Ramos (cell line): ENCODE measurements at regions not wholly inside any gene's neighbourhood (a gene's known extent, or its start where the extent isn't known, plus 50 kb on each side); places are given as distances from the start of the nearest gene placed in this dataset.

Experiments used
- in situ Hi-C: fragments of 300-500 bp; cut with MboI; formaldehyde crosslinking; loops from one replicate; pipeline ENCODE4 v1.14.3; 2022; ENCODE audit warnings: low sequenced_read_pairs; ENCODE audit not compliant: unreplicated experiment

DNA sequence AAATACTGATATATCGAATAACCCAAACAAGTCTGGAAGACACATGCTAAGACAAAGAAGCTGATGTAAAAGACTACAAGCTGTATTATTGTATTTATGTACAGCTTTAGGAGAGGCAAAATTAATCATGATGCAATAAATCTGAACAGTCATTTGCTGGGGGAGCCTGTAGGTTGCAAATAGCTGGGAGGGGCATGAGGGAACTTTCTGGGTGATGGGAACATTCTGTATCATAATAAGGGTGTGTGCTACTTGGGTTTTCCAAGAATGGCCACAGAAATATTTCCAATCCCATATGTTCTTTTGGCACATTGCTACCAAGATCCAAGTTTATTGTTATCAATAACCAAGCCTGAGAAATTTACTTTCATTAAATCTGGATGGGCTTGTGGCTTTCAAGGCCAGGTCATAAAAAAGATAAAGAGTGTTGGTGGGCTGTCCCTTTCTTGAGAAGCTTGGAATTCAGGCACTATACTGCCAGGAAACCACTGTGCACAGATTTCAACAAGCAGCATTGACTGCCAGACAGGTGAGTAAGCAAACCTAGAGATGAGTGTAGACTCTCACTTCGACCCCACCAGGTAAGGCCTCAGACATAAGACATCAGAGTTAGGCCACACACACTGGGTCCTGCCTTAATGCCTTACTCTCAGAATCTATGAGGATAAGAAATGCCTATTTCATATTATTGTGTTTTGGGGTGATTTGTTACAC is 629.7 kb upstream of the FZD8 start:
- in situ Hi-C loops: no loop called here

DNA sequence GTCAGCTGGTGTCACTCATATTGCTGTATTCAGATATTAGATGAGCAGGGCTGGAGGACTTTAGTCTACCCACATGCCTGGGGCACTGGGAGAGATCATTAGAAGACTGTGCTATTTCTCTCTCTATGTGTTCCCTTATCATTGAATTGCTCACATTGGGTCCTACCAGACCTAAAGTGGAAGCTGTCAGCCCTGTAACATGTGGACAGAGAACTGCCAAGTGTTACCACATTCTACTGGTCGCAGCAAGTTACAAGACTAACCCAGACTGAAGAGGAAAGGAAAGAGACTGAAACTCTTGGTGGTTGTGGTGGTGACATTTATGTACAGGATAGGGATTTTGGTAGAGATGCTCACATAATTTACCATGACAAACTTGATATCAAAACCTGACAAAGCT is 627.1 kb upstream of the FZD8 start:
- in situ Hi-C loops: no loop called here

DNA sequence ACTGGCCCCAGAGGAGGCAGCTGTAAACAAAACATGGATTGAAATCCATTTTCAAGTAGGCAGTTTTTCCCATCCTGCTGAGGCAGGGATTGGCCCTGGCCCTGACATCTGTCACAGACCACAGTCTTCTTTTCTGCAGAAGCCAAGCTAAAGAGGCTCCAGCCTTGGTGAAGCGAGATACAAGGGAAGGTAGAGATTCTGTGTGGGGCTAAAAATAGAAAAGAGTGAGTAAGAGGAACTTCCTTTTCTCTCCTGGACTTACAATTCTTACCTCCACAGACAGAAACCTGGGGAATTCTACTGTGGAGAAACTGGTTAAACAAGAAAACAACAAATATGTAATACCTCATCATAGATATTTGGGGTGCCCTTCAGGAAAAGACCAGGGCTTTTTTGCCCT is 624.8 kb upstream of the FZD8 start:
- in situ Hi-C loops: no loop called here

DNA sequence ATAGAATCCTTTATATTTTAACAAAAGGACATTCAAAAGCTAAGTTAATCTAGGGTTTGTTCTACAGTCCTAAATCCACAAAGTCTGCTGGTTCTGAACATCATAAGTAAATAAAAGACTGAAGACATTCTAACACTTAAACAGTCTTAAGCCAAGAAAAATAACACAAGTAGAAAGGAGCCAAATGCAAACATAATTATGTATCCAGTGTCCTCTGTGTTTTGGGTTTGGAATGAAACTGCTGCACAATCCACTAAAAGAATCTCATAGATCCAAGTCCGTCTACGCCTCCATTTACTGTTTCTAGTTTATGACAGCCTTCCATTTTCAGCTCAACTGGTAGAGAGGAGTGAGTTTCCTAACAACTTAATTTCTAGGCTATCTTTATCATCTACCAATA is 623.6 kb upstream of the FZD8 start:
- in situ Hi-C loops: no loop called here

DNA sequence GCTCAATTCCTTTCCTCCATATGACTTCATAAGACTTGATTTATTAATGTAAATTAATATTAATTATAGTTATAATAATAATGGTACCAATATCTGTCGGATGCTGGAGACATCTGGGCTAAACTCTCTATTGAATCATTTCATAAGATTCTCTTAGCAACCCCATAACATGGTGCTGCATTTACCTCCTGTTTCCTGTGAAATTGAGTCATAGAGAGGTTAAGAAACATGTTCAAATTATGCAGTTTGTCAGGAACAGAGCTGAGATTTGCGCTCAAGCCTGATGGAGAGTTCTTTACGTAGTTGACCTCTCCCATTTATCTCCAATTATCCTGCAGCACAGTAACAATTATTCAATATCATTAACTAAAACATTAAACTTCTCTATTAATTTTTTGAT is 621.8 kb upstream of the FZD8 start:
- in situ Hi-C loops: no loop called here

DNA sequence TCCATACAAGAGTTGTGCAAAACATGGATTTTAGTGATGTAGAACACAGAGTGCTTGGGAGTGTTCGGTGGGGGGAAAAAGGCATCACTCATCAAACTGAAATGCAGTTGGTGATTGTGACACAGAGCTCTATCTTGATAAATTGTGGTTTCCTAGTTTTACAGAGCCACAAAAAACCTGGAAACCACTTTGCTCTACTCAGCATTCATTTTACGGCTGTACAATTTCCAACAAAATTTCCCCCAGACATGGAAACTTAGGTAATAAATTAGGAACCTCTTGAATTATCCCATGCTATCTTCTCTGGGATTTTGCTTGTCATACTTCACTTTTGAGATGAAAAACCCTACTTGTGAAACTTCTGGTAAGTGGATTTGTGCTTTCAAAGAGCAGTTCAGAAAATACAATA is 614.9 kb upstream of the FZD8 start:
- in situ Hi-C loops: no loop called here

DNA sequence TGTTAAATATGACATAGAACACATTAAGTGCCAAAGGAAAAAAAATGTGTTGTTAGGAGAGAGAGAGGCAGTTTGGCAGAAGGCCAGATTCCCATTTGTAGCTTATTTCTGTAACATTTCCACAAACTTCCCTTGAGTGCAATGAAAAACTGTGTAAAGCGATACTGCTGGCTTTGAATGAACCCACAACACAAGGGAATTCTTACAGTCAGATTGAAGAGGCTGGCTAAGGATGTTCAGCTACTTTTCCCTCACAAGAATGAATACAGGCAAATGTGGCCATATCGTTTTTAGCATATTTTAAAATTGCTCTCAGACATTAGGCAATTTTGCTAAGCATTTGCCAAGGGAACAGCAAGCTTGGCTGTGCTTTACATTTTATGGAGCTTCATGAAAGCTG is 614.1 kb upstream of the FZD8 start:
- in situ Hi-C loops: no loop called here

DNA sequence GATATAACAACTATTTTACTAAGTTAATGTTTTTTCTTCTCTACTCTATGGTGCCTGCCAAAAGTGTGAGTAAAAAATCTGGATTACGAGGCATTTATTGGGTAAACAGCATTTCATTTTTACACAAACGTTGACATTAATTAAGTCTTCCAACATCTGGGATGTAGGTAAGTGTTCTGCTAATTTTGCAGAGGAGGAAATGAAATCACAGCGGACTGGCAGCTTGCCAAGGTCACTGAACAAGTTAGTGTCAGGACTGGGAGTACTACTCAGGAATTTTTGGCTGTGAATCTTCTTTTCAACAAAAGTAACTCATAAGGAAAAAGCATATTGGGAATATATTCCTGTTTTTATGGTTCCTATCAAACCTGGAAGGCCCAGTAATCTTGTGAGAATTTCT is 612.1 kb upstream of the FZD8 start:
- in situ Hi-C loops: no loop called here

- in situ Hi-C loops: no loop called here
These were observed 611.6 kb upstream of the FZD8 start for GRCh38 chr10:36253731-36254130.

DNA sequence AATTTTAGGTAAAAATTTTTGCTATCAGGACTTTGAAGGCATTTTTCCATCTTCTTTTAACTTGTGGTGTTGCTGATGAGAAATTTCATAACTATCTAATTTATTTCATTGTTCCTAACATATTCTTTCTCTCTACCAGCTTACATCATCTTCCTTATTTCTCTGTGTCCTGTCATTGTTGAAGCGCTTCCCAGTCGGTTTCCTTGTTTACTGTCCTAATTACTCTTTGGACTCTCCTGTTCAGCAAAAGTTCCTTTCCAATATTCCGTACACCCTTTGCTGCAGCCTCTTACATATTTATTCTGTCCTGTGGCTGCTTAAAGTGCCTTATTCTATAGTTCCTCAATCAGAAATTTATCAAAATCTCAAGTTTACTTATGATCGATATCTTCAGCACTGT is 609.0 kb upstream of the FZD8 start:
- in situ Hi-C loops: no loop called here

DNA sequence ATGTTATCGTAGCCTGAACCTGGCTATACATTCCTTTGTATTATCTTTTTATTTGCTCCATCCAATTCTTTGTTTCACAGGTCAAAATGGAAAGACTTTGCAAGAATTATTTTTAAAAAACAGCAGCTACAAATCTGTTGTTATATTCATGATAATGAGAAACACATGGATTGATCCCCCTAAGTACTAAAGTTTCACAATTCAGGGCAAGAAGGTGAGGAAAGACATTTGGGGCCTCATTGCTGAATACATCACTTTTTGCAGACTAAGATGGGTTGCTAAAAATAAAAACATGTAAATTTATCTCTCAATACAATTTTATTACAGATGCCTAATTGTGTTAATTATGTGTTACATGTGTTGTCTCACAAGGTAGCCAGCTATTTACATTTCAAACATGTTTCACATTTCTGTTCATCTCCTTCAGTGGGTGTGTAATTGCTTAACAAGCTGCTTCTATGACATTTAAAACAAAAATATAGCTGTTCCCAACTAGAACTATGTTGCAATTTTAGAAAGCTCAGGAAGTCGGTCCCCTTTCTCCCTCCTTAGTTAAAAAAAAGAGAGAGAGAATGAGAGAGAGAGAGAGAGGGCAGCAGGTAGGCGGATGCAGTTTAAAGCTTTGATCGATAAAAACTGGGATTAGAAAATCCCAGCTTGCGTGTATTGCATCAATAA is 606.3 kb upstream of the FZD8 start:
- in situ Hi-C loops: no loop called here

DNA sequence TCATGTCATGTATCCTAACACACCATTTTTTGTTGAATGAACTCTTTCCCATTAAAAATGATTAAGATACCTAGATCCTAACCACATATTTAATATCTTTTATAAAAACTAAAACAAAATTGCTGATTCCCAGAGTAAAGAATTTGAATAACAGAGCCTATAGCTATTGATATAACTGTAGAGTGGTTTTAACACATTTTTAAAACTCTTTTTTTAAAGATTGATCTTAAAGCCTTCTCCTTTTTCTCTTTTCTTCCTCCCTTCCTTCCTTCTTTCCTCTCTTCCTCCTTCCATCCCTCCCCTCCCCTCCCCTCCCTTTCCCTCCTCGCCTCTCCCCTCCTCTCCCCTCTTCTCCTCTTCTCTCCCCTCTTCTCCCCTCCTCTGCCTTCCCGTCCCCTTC is 605.4 kb upstream of the FZD8 start:
- in situ Hi-C loops: no loop called here

DNA sequence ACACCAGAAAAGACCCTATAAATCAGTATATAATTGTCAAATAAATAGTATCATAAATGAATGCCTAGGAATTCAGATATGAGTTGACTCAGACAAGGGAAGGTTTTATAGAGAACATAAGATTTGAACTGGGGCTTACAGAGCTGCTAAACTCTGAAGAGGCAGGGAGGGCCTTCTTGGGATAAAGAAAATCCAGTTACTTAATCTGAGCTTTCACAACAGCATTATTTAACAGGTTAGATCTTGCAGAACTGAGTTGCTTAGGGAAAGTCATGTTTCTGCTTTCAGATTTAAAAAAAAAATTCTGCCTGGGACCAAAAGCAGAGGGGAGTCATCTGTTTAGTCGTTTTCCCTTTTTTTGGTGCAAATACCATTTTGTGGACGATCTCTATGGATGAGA is 594.8 kb upstream of the FZD8 start:
- in situ Hi-C loops: no loop called here

DNA sequence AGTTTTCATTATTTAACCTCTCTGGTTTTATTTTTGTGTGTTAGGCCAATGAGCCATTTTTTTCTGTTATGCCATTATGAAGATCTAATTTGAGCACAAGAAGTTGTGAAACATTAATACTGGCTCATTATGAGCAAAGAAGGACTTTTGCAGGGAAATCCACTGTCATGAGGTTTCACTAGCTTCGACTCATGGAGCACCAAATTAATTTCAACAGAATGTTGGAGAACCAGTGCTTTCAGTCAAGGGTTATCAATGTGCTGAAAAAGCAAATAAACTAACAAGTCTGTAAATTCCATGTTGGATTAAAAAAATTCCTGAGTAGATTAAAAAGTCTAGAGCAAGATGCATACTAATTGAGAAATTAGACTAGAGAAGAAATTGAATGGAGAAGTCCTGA is 594.2 kb upstream of the FZD8 start:
- in situ Hi-C loops: no loop called here

DNA sequence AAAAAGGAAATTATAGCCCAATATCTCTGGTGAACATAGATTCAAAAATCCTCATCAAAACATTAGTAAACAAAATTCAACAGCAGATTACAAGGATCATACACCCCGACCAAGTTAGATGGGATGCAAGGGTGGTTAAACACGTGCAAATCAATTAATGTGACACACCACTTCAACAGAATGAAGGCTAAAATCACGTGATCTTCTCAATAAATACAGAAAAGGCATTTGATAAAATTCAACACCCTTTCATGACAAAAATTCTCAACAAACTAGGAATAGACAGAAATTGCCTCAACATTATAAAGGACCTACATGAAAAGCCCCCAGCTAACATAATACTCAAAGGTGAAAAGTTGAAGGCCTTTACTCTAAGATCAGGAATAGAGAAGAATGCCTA is 590.8 kb upstream of the FZD8 start:
- in situ Hi-C loops: no loop called here

GRCh38 chr10:36224431-36224985 is 582.4 kb upstream of the FZD8 start:
- in situ Hi-C loops: no loop called here

GRCh38 chr10:36221101-36221500 is 579.0 kb upstream of the FZD8 start:
- in situ Hi-C loops: no loop called here

DNA sequence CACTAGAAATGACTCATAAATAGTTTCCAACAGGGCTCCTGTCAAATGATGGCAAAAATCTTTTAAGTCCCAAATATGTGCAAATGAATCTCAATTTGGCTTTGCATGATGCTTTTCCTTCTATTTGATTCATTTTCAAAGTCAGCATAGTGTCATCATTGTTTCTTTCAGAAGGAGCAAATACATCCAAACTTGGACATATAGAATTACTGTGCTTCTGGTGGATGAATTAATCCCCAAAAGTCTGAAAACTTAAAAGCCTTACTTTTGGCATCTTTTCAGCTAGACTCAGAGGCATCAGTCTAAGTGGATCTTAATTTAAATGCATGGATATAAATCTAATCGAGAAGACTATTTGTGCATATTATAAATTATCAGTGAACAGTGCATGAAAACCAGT is 578.1 kb upstream of the FZD8 start:
- in situ Hi-C loops: no loop called here

DNA sequence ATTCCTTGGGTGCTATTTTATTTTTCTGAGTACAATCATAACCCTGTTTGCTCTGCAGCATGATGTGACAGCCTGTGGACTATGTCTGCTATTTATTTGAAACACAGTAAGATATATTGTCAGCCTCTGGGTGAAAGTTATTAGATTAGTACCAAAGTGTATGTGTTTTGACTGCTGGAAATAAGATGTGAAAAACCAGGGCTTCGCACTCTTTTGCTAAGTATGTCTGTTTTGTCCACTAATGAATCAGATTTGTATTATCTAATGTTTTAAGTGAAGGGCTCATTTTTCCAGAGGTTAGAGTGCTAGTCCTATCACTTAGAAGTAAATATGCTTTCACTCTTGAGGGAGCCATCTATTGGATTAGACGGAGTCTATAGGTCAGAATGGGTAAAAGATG is 569.8 kb upstream of the FZD8 start:
- in situ Hi-C loops: no loop called here

GRCh38 chr10:36209480-36209879 is 567.4 kb upstream of the FZD8 start:
- in situ Hi-C loops: no loop called here

GRCh38 chr10:36202881-36203280 is 560.8 kb upstream of the FZD8 start:
- in situ Hi-C loops: no loop called here

GRCh38 chr10:36200577-36200976 is 558.5 kb upstream of the FZD8 start:
- in situ Hi-C loops: no loop called here
